HS-5 (cell line): ENCODE measurements at regions not wholly inside any gene's neighbourhood (a gene's known extent, or its start where the extent isn't known, plus 50 kb on each side); places are given as distances from the start of the nearest gene placed in this dataset.
"Not testable (repeated sequence)": the region's sequence is repeated elsewhere in the genome, so short reads cannot be mapped to it uniquely, and the experiment has no call there.

Experiments
- DNase-seq: peaks from one replicate; pipeline ENCODE4 v3.0.0-alpha.2; 2012; ENCODE audit warnings: low read depth

DNA sequence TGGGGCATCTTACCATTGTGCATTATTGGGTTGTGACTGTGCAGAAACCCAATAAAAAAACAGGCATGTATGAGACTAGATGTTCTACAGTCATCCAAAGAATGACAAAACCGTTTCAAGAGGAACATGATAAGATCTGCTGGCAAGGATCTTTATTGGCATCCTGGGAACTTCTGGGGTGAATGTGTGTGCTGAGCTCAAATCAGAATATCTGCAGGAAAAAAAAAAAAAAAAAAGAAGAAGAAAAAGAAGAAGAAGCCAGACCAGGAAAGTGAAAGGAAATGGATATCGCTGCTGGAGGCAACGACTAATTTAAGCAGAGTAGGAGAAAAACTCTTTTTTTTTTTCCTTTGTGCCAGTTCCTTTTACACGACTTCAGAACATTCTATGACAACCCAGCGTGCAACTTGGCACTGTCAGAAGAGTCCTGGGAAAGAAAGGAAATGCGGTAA is 484.2 kb upstream of the BOD1L1 start:
- DNase-seq, result peak; percentile 53

DNA sequence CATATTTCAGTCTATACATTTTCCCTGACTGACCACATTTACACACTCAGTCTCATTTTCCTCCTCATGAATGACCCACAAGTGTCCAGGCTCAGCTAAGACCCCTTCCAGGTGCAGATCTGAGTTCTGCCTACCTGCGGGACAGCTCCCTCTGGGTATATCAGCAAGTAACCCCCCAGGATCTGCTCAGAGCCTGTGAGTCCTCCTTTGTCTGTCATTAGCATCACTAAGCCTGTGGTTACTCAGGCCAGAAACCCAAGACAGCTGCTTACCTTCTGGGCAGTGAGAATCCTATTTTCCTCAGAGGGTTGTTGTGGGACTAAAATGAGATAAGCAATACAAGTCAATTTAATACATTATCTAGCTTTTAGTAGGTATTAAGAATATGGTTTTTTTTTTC is 487.6 kb upstream of the BOD1L1 start:
- no peak for DNase-seq

DNA sequence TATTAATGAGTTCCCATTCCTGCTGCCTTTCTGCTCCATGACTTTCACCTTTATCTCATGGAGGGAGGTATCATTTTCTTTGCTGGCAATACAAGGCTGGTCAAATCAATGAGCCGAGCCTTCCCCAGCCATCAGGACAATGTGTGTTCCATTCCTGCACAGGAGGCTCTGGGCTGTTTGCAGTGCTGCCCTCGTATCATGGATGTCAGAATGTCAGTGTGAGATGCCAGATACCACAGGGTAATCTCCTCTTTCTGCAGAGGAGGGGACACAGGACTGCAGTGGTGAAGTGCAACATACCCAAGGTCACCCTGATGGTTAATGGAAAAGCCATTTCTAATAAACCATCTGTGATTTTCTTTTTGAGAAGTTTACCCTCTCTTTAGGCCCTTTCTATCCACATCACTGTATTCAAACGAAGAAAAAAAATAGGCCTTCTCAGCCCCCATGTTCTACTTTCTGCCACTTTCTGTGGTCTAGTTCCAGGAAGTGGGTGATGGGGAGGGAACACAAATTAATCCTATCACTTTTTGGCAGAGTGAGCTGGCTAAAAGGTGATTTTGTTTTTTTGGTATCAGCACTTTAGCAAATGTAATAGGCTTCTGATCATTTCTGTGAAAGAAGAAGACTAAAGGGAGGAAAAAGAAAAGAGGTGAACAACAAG is 490.2 kb upstream of the BOD1L1 start:
- DNase-seq, result no peak

DNA sequence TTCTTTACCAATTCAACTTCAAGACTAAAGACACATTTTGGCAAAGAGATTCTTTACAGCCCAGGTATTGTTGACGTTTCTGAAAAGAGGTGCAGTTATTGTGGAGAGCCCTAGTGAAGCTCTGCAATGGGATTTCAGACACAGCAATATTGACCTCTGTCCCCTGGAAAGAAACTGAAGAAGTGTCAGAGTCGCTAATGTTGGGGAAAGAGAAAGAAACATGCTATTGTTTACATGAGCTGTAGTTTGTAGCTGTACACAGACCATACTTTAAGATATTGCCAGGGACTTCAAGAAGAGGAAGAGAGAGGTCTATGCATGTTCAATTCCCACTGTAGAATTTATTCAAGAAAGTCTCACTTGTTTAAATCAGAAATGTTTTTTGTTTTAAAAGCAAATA is 497.3 kb upstream of the BOD1L1 start:
- no peak for DNase-seq

DNA sequence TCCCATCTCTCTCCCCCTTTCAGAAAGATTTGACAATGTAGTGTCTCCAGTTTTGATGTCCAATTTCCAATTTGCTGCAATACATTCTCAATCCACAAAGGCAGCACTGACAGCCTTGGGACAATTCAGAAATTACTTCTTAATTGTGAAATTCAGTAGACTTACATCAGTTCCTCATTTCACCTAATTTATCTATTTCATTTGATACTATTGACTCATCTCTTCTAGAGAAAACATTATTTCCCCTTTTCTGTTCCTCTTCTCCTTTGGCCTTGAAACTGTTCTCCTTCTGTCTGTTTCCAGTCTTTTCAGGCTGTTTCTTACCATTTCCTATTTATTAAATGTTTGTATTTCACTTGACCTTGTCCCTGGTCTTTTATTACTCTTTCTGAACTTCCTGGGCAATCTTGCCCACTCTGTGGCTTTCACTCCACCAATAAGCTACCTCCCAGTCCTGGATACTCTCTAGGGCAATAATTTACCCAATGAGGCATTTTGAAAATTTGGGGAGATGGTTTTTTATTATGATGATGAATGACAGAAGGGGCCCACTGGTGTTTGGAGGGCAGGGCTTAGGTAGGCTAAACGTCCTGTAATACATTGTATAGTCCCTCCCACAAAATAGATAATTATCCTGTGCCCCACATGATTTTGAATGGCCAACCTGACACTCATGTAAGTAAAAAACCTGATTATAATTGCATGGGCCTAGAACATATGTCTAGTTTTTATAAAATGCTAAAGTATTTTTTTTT is 498.0 kb upstream of the BOD1L1 start:
- DNase-seq, result no peak

DNA sequence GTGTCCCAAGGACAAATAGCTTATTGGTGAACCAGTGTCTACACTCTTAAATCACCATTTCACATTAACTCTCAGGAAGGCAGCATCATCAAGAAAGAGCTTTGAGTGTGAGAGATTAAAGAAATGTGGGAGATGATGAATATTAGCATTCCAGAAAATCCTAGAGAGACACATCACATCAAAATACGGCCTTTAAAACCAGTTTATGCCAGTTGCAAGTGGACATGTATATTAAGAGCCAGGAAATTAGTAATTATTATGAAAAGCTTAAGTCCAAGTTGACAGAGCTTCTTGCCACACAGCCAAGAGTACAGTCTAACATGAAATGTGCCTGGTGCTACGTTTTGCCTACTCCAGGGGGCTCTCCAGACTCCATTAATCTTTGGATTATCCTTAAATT is 503.0 kb upstream of the BOD1L1 start:
- no peak for DNase-seq

DNA sequence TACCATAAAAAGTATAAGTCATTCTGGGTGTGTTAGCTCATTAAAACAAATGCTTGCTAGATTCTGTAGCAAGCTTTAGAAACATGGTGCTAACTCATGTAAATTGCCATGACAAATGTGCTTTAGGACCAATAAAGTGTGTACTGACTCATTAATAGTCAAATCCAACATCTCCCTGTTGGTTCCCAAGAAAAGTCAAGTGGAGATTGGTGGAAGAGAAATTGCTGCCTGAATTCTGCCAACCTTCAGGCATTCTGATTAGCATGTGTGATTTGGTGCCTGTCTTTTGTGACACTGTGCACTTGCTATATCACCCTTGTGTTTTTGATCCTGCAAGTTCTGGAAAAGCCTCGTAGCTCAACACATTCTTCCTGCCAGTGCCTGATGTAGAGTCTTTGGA is 503.8 kb upstream of the BOD1L1 start:
- no peak for DNase-seq

DNA sequence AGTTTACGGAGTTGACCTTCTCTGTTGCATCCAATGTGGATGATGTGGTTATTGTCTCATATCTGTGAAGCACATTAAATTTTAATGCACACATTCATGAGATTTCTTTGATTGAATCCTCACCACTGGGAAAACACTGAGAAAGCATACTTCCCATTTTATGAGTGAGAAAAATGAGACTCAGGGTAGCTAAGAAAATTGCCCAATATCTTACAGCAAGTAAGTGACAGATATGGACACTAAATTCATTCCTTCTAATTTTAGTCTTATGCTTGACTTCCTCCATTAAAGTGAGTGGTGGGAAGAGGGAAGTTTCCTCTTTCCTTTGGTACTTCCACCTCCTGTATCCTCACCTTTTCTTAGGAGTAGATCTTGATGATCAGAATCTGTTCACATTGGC is 504.8 kb upstream of the BOD1L1 start:
- no peak for DNase-seq

DNA sequence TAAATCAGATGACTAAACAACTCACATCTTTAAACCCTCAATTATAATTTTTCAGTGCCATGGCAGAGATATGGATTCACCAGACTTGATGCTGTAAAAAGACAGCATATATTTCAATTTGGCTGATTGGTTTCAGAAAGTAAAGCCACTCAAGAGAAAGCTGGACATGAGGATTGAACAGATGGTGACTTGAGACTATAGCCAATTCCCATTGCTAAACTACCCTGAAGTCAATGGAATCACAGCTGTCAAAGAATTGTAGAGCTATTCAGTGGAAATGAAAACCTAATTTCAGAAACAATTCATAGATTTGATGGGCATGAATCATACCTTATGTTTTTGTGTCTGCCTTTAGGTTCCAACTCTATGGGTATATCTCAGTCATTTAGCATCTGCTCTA is 510.6 kb upstream of the BOD1L1 start:
- no peak for DNase-seq

DNA sequence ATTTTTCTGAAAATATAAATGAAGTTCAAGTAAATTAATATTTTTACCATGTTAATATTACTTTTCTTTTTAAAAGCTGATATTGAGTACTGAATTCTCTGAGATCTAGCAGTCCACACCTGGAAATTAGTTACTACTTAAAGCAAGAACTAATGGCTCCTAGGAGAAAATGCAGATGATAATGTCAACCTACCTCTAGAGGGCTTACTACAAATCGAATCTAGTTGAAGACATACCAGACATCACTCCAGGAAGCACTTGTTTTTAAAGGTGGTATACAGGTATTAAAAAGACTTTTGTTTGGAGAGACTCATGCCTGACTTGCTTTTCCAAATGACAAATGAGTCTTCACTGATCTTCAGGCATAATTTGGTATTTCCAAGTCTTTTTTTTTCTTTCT is 516.4 kb upstream of the BOD1L1 start:
- DNase-seq, result no peak

DNA sequence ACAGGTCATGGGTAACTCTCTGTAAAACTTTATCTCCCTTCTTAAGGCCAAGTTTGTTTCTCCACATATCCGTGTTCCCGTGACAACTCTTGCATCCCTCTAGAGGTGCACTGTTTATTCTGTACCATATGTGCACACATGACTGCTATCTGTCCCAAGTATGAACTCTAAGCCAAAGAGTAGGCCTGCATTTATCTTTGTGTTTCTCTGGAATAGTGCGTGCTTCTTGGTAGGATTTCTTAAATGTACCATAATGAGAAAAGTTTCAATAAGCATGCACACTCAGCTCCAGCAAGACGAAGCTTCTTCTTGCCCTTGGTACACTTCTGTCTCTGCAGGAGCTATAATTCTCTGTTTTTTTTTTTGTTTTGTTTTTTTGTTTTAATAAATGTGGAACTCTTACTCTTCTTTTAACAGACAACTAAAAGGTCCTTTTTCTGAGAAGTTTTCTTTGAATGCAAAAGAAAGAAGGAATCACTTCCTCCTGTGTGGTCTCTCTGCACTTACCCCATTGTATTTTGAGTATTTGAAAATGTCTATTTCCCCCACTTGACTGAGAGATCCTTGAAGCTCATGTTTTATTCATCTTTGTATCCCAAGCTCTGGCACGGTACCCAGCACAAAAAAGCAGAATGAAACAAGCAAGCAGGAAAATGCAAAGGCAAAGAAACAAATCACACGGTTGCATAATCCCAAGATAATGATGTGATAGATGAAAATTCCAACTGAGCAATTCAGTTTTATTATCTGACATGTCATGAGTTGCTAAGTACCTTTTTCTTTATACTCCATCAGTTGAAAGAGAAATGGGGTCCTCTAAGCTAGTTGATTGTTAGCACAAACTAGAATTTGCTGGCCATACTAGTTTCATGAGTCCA is 521.9 kb upstream of the BOD1L1 start:
- DNase-seq, result no peak

DNA sequence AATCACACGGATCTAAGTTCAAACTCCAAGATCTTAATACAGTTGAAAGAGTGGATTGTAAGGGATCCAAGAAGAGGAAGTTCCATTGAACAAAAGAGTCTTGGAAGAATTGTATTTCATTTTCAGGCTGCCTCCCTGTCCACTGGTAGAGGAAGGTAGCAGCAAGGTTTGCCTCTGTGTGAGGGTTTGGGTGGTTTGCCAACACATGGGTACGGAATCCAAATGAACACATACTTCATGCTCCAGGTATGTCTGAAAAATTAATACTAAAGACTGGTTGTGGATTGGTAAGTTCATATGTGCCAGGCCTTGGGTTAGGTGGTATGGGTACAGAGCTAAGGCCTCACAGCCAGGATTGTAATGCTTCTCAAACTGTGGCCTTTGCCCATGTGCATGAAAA is 523.6 kb upstream of the BOD1L1 start:
- no peak for DNase-seq

DNA sequence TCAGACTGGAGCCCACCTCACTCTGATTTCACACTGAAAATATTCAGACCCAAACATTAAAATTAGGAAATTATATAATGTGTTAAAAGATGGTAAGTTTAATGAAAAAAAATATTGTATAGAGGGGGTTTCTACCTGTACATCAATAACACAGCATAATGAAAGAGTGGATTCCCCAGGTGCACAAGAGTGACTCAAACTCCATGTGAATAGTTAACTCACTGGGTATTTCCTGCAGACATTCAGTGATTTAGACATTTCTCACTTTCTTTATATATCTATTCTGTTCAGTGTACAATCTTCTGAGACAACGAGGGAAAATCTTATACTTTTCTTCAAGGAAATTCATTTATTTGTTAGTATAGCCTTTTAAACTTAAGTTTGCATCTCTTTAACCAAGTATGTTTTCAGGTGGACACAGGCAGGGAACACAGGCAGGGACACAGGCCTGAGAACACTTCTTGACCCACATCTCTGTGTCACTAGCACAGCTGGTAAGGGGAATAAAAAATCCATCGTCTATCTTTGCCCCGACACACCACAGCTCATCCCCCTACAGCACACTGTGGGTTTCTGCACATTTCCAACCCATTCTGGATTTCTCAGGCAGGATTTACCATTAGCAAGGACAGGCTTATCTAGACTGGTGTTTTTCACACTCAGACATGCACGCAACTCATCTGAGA is 525.5 kb upstream of the BOD1L1 start:
- no peak for DNase-seq

DNA sequence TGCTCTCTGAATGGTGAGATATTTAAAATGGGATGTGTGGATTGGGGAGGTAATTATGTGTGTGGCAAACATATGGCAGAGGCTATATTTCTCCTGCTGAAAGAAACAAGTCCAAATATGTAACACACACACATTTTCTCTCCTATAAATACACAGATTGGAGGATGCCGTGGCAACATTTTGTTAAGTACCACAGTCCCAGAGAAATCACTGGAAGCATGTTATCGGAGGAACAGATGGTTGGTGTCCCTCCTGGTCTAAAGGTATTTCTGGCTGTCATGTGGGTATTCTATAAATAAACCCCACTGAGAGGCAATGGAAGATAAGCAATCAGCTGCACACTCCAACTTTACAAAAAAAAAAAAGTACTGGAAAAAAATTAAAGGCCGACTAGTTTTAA is 528.3 kb upstream of the BOD1L1 start:
- no peak for DNase-seq

DNA sequence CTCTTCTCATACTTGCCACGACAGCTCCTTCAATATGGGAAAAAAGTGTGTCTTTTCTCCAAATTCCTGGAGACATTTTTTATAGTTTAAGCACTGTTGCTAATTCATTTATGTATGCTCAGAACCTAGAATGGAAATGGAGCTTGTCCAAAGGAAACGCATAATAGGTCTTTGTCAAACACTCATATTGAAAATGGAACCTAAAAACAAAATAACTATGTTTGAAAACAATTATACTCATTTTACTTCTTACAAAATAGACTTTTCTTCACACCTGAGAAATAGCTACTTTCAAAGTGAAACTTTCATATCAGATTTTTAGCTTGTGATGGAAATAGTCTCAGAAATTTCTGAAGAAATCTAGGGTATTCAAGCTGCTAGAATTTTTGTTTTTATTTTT is 529.7 kb upstream of the BOD1L1 start:
- DNase-seq, result no peak

DNA sequence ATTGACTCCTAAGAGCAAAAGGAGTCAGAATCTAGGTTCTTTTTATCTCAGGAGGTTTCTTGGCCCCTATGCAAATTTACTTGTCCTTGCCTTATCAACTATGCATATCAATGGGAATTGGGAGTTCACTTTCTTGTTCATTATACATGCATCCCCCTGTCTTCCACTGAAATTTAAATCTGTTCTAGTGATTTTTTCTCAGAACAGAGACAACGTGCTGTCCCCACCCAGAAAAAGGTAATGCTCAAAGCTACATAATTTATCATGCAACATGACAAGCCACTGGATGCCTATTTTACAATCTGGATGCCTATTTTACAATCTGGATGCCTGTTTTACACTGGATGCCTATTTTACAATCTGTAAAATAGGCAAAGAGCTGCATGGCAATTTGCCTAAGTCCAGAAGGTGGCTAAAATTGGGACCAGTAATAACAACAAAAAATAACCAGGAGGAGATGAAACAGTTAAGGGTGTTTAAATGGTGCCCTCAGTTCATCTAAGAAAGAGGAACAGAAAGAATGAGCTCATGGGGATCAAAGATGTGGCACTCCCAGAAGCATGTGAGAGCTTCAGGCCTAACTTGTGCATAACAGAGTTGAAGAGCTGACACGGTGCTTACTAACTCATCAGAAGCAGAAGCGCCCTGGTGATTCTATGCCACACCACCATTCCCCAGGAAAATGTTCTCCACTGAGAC is 537.8 kb upstream of the BOD1L1 start:
- DNase-seq, result no peak

DNA sequence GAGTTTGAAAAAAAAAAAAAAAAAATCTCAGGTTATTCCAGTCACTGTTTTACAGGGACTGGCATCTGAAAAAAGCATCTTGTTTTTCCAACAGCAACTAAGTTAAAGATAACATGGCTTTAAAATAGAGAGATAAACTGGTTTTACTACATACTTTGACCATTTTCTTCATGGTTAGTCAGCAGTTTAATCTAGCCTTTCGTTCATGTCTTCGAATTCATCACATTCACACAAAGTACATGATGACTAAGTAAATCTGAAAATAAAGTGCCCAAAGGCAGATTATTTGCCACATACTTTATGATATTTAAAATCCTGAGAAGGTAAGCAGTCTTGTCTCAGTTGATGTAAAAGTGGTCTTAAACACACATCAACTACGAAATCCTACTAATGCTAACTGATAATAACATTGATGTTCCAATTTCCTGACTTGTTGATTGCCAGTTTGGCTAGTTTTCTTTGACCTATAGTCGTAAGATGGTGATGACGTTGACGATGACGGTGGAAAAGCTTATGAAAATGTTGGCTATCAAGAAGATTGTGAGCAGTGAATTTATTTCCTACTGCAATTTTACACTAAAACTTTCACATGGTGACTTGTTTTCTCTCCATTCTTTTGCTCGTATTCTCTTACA is 540.5 kb upstream of the BOD1L1 start:
- DNase-seq, result no peak

DNA sequence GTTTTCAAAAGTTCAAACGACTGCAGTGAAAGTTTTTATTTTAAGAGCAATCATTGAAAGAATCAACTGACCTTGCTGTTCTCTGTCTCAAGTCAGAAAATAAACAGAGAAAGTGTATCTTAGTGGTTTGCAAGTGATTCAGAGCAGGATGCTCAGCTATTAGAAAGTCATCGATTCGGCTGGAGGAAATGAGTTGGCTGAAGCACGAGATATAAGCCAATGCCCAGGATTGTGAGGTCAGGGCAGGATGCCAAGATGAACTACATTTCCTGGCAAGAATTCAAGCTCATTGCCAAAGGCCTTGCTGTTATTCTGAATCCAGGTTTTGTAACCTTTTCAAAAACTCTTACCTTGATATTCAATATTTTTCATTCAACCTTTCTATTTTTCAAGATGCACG is 541.4 kb upstream of the BOD1L1 start:
- peak; percentile 95 for DNase-seq

DNA sequence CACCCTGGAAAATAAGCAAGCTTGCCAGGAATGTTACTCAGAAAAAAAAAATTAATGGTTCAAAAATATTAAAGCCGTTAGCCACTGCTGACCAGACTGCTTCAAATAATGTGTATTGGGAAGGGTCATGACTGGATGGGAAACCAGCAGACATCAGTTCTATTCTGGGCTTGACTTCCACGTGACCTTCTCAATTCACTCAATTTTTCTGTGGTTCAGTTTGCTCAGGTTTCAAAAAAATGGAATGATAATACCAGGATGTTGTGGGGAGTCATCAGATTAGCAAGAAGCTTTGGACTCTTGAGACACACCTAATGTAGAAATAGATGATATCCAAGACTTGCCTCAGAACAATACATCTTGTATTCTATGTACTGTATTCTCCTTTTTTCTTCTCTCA is 541.9 kb upstream of the BOD1L1 start:
- DNase-seq, result peak; percentile 56

DNA sequence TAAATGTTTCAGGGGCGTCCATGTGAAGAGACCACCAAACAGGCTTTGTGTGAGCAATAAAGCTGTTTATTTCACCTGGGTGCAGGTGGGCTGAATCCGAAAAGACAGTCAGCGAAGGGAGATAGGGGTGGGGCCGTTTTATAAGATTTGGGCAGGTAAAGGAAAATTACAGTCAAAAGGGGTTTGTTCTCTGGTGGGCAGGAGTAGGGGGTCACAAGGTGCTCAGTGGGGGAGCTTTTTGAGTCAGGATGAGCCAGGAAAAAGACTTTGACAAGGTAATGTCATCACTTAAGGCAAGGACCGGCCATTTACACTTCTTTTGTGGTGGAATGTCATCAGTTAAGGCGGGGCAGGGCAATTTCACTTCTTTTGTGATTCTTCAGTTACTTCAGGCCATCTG is 542.4 kb upstream of the BOD1L1 start:
- not testable (repeated sequence) for DNase-seq

DNA sequence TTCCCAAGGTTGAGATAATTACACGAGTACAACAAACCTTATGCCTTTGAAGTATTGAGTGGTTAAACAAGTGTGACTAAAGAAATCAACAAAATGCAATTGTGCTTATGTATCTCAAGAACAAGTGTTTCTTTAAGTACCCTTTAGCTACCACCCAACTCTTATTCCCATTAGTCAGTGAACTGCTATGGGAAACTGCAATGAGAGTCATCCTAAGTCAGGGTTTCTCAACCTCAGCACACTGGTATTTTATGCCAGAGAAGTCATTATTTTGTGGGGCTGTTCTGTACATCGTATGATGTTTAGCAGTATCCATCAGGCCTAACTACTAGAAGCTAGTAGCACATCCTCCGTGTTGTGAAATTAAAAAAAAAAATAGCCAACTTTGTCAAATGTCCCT is 549.1 kb upstream of the BOD1L1 start:
- no peak for DNase-seq
